GM13976 (cell line): ENCODE measurements at regions not wholly inside any gene's neighbourhood (a gene's known extent, or its start where the extent isn't known, plus 50 kb on each side); places are given as distances from the start of the nearest gene placed in this dataset.

ENCODE experiments used
- DNase-seq: peaks from one replicate; pipeline ENCODE4 v3.0.0; 2012; ENCODE audit warnings: low spot score
- in situ Hi-C: fragments of 300-500 bp; cut with MboI; formaldehyde crosslinking; loops from one replicate; pipeline ENCODE4 v1.12.0; 2022; ENCODE audit warnings: low sequenced_read_pairs, mixed read lengths, inconsistent platforms; ENCODE audit not compliant: unreplicated experiment
- TF ChIP-seq, protein P1 (sequence below): IDR thresholded peaks from 2 replicates; pipeline ENCODE4 v1.5.1; 2012; ENCODE audit warnings: borderline replicate concordance, mild to moderate bottlenecking; ENCODE audit not compliant: insufficient read depth; ENCODE audit errors: extremely low read depth, missing control alignments, control extremely low read depth

- DNase-seq: no peak
- TF ChIP-seq, protein P1, sequence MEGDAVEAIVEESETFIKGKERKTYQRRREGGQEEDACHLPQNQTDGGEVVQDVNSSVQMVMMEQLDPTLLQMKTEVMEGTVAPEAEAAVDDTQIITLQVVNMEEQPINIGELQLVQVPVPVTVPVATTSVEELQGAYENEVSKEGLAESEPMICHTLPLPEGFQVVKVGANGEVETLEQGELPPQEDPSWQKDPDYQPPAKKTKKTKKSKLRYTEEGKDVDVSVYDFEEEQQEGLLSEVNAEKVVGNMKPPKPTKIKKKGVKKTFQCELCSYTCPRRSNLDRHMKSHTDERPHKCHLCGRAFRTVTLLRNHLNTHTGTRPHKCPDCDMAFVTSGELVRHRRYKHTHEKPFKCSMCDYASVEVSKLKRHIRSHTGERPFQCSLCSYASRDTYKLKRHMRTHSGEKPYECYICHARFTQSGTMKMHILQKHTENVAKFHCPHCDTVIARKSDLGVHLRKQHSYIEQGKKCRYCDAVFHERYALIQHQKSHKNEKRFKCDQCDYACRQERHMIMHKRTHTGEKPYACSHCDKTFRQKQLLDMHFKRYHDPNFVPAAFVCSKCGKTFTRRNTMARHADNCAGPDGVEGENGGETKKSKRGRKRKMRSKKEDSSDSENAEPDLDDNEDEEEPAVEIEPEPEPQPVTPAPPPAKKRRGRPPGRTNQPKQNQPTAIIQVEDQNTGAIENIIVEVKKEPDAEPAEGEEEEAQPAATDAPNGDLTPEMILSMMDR: no peak
- in situ Hi-C loops: no loop called here
Measured at GRCh38 chr2:39854771-39855170, 75.7 kb upstream of the THUMPD2 start.

GRCh38 chr2:39852831-39853230, 73.8 kb upstream of the THUMPD2 start:
- TF ChIP-seq, protein P1: no peak
- DNase-seq: no peak
- in situ Hi-C loops: no loop called here

- TF ChIP-seq, protein P1: no peak
- in situ Hi-C loops: no loop called here
- peak; percentile 30 for DNase-seq
Measured at GRCh38 chr2:39851651-39852110, 72.6 kb upstream of the THUMPD2 start.

GRCh38 chr2:39851251-39851650, 72.2 kb upstream of the THUMPD2 start:
- in situ Hi-C loops: no loop called here
- TF ChIP-seq, protein P1: no peak
- DNase-seq: no peak

- no peak for DNase-seq
- in situ Hi-C loops: no loop called here
- TF ChIP-seq, protein P1: no peak
Measured at GRCh38 chr2:39849982-39850526, 71.0 kb upstream of the THUMPD2 start.

DNA sequence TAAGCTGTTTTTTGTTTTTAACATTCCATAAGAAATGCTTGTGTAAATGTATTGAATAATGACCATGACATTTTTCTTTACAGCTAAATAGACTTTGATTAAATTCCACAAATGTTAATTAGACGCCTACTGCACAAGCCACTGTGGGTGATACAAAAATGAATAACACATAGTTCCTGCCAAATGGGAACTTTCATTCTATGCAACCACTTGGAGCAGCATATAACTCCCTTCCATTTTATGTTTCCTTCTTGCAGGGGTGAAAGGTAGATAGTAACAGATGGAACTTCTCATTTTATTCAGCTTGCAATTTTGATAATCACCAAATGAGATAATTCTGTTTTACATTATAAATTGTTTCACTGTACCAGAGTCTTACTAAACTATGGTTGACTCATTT, 70.0 kb upstream of the THUMPD2 start:
- in situ Hi-C loops: no loop called here
- DNase-seq: no peak
- TF ChIP-seq, protein P1: no peak
